ENCODE measurements at regions not wholly inside any gene's neighbourhood (a gene's known extent, or its start where the extent isn't known, plus 50 kb on each side); places are given as distances from the start of the nearest gene placed in this dataset.

DNA sequence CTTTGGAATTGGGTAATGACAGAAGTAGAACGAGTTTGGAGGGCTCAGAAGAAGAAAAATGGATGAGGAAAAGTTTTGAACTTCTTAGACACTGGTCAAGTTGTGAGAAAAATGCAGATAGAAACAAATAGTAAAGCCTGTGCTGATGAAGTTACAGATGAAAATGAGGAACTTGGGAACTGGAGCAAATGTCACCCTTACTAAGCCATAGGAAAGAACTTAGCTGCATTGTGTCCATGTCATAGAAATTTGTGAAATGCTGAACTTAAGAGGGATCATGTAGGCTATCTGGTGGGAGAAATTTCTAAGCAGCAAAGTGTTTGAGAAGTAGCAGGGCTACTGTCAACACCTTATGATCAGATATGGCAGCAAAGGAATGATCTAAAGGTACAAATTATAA, 289.2 kb upstream of the PCDH9 start:
- TF ChIP-seq ZNF282 (CRISPR knock-in tag; IDR thresholded peaks at IDR 0.05): no peak
- no peak for TF ChIP-seq ASH1L (IDR thresholded peaks at IDR 0.05; ENCODE audit: borderline replicate concordance, low read depth, partially characterized antibody)
- TF ChIP-seq ZNF444 (CRISPR knock-in tag; IDR thresholded peaks at IDR 0.05): no peak
- no peak for TF ChIP-seq ARHGAP35 (IDR thresholded peaks at IDR 0.05; ENCODE audit: partially characterized antibody)
- TF ChIP-seq, protein P1, sequence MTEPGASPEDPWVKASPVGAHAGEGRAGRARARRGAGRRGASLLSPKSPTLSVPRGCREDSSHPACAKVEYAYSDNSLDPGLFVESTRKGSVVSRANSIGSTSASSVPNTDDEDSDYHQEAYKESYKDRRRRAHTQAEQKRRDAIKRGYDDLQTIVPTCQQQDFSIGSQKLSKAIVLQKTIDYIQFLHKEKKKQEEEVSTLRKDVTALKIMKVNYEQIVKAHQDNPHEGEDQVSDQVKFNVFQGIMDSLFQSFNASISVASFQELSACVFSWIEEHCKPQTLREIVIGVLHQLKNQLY (CRISPR knock-in tag; conservative IDR thresholded peaks at IDR 0.05): no peak
- TF ChIP-seq, protein P2, sequence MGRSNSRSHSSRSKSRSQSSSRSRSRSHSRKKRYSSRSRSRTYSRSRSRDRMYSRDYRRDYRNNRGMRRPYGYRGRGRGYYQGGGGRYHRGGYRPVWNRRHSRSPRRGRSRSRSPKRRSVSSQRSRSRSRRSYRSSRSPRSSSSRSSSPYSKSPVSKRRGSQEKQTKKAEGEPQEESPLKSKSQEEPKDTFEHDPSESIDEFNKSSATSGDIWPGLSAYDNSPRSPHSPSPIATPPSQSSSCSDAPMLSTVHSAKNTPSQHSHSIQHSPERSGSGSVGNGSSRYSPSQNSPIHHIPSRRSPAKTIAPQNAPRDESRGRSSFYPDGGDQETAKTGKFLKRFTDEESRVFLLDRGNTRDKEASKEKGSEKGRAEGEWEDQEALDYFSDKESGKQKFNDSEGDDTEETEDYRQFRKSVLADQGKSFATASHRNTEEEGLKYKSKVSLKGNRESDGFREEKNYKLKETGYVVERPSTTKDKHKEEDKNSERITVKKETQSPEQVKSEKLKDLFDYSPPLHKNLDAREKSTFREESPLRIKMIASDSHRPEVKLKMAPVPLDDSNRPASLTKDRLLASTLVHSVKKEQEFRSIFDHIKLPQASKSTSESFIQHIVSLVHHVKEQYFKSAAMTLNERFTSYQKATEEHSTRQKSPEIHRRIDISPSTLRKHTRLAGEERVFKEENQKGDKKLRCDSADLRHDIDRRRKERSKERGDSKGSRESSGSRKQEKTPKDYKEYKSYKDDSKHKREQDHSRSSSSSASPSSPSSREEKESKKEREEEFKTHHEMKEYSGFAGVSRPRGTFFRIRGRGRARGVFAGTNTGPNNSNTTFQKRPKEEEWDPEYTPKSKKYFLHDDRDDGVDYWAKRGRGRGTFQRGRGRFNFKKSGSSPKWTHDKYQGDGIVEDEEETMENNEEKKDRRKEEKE (IDR thresholded peaks at IDR 0.05; ENCODE audit: borderline replicate concordance in 1 of 2, control insufficient read depth in 1 of 2, low read depth in 2 of 2, low read length in 1 of 2): no peak
- no peak for TF ChIP-seq RB1 (IDR thresholded peaks at IDR 0.05; ENCODE audit: low read depth)
- TF ChIP-seq, protein P3, sequence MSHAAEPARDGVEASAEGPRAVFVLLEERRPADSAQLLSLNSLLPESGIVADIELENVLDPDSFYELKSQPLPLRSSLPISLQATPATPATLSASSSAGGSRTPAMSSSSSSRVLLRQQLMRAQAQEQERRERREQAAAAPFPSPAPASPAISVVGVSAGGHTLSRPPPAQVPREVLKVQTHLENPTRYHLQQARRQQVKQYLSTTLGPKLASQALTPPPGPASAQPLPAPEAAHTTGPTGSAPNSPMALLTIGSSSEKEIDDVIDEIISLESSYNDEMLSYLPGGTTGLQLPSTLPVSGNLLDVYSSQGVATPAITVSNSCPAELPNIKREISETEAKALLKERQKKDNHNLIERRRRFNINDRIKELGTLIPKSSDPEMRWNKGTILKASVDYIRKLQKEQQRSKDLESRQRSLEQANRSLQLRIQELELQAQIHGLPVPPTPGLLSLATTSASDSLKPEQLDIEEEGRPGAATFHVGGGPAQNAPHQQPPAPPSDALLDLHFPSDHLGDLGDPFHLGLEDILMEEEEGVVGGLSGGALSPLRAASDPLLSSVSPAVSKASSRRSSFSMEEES (CRISPR knock-in tag; IDR thresholded peaks at IDR 0.05): no peak
- no peak for TF ChIP-seq FOXJ2 (tag; IDR thresholded peaks at IDR 0.05)
- TF ChIP-seq, protein P4, sequence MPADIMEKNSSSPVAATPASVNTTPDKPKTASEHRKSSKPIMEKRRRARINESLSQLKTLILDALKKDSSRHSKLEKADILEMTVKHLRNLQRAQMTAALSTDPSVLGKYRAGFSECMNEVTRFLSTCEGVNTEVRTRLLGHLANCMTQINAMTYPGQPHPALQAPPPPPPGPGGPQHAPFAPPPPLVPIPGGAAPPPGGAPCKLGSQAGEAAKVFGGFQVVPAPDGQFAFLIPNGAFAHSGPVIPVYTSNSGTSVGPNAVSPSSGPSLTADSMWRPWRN (IDR thresholded peaks at IDR 0.05; ENCODE audit: low read depth): no peak
- TF ChIP-seq ZBTB33 (CRISPR knock-in tag; IDR thresholded peaks at IDR 0.05): no peak
- TF ChIP-seq TAF7 (tag; IDR thresholded peaks at IDR 0.05): no peak
- no peak for TF ChIP-seq KDM4B (IDR thresholded peaks at IDR 0.05; ENCODE audit: borderline replicate concordance in 2 of 2, low read depth in 1 of 2)
- WGBS (ENCODE audit: insufficient coverage, low coverage, missing lambda C conversion rate): 0% methylated on average over 1 of the region's 1 CpG
- ATAC-seq (no peak), FAIRE-seq (no peak), DNase-seq (ENCODE audit: extremely low read depth in 1 of 4, low spot score in 3 of 4) (no peak)
- H3K27me3 ChIP-seq (ENCODE audit: control insufficient read depth in 2 of 2, insufficient read depth in 2 of 2, low read length in 2 of 2): no peaks in the 10 kb centered on the region
- in situ Hi-C loops (cut with MboI) (no loop called here), intact Hi-C loops (cut with micrococcal nuclease) (no loop called here)
- H3K4me1 ChIP-seq (replicated peaks in 1 of 2; ENCODE audit: control insufficient read depth in 2 of 2, insufficient read depth in 2 of 2, low read length in 2 of 2): no peaks in the 10 kb centered on the region
- no peaks in the 10 kb centered on the region for H3K79me2 ChIP-seq (ENCODE audit: control insufficient read depth, insufficient read depth, low read length)
- no peaks in the 10 kb centered on the region for H4K20me1 ChIP-seq (replicated peaks; ENCODE audit: control insufficient read depth, insufficient read depth, low read length)
- no TSS peak for BruUV-seq (replicated peaks)
- CTCF ChIA-PET (ENCODE audit: low intra/inter-chr PET ratio): no interaction called here
- H2AFZ ChIP-seq (ENCODE audit: low read depth, low read length): no peak overlapping the region
- H3K36me3 ChIP-seq (ENCODE audit: control insufficient read depth, insufficient read depth, low read length): no peaks in the 10 kb centered on the region
- no peak overlapping the region for H3K4me3 ChIP-seq
- no peaks in the 10 kb centered on the region for H3K9me1 ChIP-seq (ENCODE audit: control insufficient read depth, insufficient read depth, low read length)
- POLR2A ChIA-PET: no interaction called here
- no peaks in the 10 kb centered on the region for H3K9me3 ChIP-seq (replicated peaks; ENCODE audit: control insufficient read depth, insufficient read depth, low read depth, low read length)
- H3K4me2 ChIP-seq (ENCODE audit: insufficient read depth, low read length): no peak overlapping the region
- no peak overlapping the region for H3K27ac ChIP-seq (ENCODE audit: extremely low read depth, low read depth, low read length)
- no peak overlapping the region for H3K9ac ChIP-seq (ENCODE audit: insufficient read depth in 1 of 2, low read depth in 2 of 2, low read length in 2 of 2)

Data from K562 (cell line).